ENCODE measurements at regions not wholly inside any gene's neighbourhood (a gene's known extent, or its start where the extent isn't known, plus 50 kb on each side); places are given as distances from the start of the nearest gene placed in this dataset.

- no peak for TF ChIP-seq EZH2 (optimal IDR thresholded peaks at IDR 0.05; ENCODE audit: low read depth, low read length)
- no peak for TF ChIP-seq EZH2phosphoT487 (IDR thresholded peaks at IDR 0.05; ENCODE audit: low read length)
- TF ChIP-seq CTCF (IDR thresholded peaks at IDR 0.05; ENCODE audit: low read length): no peak
- no peaks in the 10 kb centered on the region for H3K27me3 ChIP-seq (replicated peaks; ENCODE audit: insufficient read depth, low read length)
- no peaks in the 10 kb centered on the region for H4K20me1 ChIP-seq (ENCODE audit: insufficient read depth, low read length)
- H3F3A ChIP-seq (ENCODE audit: insufficient read depth, low read length): no peaks in the 10 kb centered on the region
- no peak overlapping the region for H2AFZ ChIP-seq (ENCODE audit: low read length)
- H3K27ac ChIP-seq (ENCODE audit: low read length): no peak overlapping the region
- no peak overlapping the region for H3K9ac ChIP-seq (ENCODE audit: low read length)
- no peak for DNase-seq
- no peaks in the 10 kb centered on the region for H3K79me2 ChIP-seq (ENCODE audit: low read length)
- H3K4me3 ChIP-seq (ENCODE audit: low read length): no peak overlapping the region
- H3K9me3 ChIP-seq (replicated peaks; ENCODE audit: insufficient read depth, low read length): no peaks in the 10 kb centered on the region
- H3K36me3 ChIP-seq (replicated peaks; ENCODE audit: insufficient read depth, low read length): no peaks in the 10 kb centered on the region
- H3K4me2 ChIP-seq (ENCODE audit: low read depth, low read length): no peak overlapping the region
- H3K9me2 ChIP-seq (replicated peaks; ENCODE audit: insufficient read depth, low read length): no peaks in the 10 kb centered on the region
- H3K4me1 ChIP-seq (ENCODE audit: low read length): no peaks in the 10 kb centered on the region
Measured at GRCh38 chrX:128929271-128930057, 593.8 kb downstream of the SMARCA1 start.

GRCh38 chrX:128928636-128929035, 594.7 kb downstream of the SMARCA1 start:
- Histone ChIP-seq H3K36me3 (replicated peaks; ENCODE audit: insufficient read depth, low read length) (no peaks in the 10 kb centered on the region), H3K9ac (ENCODE audit: low read length) (no peak overlapping the region), H3K9me3 (replicated peaks; ENCODE audit: insufficient read depth, low read length) (no peaks in the 10 kb centered on the region), H3K9me2 (replicated peaks; ENCODE audit: insufficient read depth, low read length) (no peaks in the 10 kb centered on the region), H3K4me1 (ENCODE audit: low read length) (no peaks in the 10 kb centered on the region), H3K79me2 (ENCODE audit: low read length) (no peaks in the 10 kb centered on the region), H3K4me2 (ENCODE audit: low read depth, low read length) (no peak overlapping the region), H3F3A (ENCODE audit: insufficient read depth, low read length) (no peaks in the 10 kb centered on the region), H4K20me1 (ENCODE audit: insufficient read depth, low read length) (no peaks in the 10 kb centered on the region), H3K27me3 (replicated peaks; ENCODE audit: insufficient read depth, low read length) (no peaks in the 10 kb centered on the region), H3K4me3 (ENCODE audit: low read length) (no peak overlapping the region), H3K27ac (ENCODE audit: low read length) (no peak overlapping the region), H2AFZ (ENCODE audit: low read length) (no peak overlapping the region)
- no peak for TF ChIP-seq EZH2 (optimal IDR thresholded peaks at IDR 0.05; ENCODE audit: low read depth, low read length)
- no peak for TF ChIP-seq CTCF (IDR thresholded peaks at IDR 0.05; ENCODE audit: low read length)
- TF ChIP-seq EZH2phosphoT487 (IDR thresholded peaks at IDR 0.05; ENCODE audit: low read length): no peak
- DNase-seq: no peak

- H3K9me2 ChIP-seq (replicated peaks; ENCODE audit: insufficient read depth, low read length): no peaks in the 10 kb centered on the region
- H3K27ac ChIP-seq (ENCODE audit: low read length): no peak overlapping the region
- no peak overlapping the region for H2AFZ ChIP-seq (ENCODE audit: low read length)
- H3K4me2 ChIP-seq (ENCODE audit: low read depth, low read length): no peak overlapping the region
- H3K9ac ChIP-seq (ENCODE audit: low read length): no peak overlapping the region
- H3K9me3 ChIP-seq (replicated peaks; ENCODE audit: insufficient read depth, low read length): no peaks in the 10 kb centered on the region
- H3K27me3 ChIP-seq (replicated peaks; ENCODE audit: insufficient read depth, low read length): no peaks in the 10 kb centered on the region
- no peaks in the 10 kb centered on the region for H3K36me3 ChIP-seq (replicated peaks; ENCODE audit: insufficient read depth, low read length)
- H4K20me1 ChIP-seq (ENCODE audit: insufficient read depth, low read length): no peaks in the 10 kb centered on the region
- no peak for DNase-seq
- no peak for TF ChIP-seq CTCF (IDR thresholded peaks at IDR 0.05; ENCODE audit: low read length)
- no peak for TF ChIP-seq EZH2 (optimal IDR thresholded peaks at IDR 0.05; ENCODE audit: low read depth, low read length)
- no peak for TF ChIP-seq EZH2phosphoT487 (IDR thresholded peaks at IDR 0.05; ENCODE audit: low read length)
- H3K4me3 ChIP-seq (ENCODE audit: low read length): no peak overlapping the region
- H3K79me2 ChIP-seq (ENCODE audit: low read length): no peaks in the 10 kb centered on the region
- no peaks in the 10 kb centered on the region for H3F3A ChIP-seq (ENCODE audit: insufficient read depth, low read length)
- no peaks in the 10 kb centered on the region for H3K4me1 ChIP-seq (ENCODE audit: low read length)
Measured at GRCh38 chrX:128927363-128927762, 595.9 kb downstream of the SMARCA1 start.
